ENCODE measurements at regions not wholly inside any gene's neighbourhood (a gene's known extent, or its start where the extent isn't known, plus 50 kb on each side); places are given as distances from the start of the nearest gene placed in this dataset.
"Not testable (repeated sequence)": the region's sequence is repeated elsewhere in the genome, so short reads cannot be mapped to it uniquely, and the experiment has no call there.

DNA sequence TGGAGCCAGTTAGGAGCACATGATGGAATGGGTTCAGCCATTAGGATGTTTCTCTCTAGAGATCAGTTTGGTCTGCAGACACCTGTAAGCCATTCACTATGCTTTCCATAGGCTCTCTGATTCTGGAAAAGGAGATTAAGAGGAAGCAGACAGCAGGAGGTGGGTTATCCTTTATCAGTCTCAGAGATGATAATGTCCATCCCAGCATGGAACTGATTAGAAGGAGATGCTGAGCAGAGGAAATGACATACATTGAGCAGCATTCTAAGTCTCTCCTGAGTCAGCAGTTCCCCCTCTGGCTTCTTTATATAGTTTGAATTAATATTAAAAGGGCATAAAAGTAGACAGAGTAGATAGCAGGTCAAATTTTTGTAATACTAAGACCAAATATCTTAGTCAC lies 591.1 kb downstream of the GBE1 start:
- DNase-seq: no peak

DNA sequence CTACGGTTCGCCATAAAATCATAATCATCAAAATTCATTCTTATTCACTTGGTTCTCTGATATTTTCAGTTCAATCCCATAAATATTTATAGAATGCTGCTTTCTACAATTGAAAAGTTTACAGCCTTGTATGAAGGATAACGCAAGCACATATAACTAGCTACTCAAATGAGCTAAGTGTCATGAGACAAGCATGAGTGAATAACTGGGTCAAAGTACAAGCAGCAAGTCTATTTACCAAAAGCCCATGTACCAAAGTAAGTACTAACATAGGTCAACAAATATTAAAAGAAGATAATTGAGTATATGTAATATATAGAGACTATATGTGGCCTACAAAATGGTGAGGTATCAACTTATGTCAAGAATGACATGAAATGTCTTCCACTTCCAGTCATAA lies 596.6 kb downstream of the GBE1 start:
- DNase-seq: no peak

DNA sequence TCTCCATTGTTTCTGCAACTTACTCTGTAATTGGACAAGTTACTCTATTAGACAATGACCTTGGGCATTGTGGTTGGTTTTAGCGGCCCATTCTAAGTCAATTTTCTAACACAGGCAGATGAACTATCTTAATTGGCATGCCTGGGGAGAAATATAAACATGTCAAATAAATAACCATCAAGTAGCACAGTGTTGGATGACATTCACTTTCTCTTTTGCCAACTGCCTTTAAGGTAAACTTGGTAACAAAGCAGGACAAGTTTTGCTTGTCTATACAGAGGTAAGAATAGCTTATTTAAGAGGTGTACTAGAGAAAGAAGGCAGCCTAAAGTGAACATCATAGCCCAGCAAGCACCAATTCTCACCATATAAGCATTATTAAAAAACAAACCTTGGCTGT lies 599.6 kb downstream of the GBE1 start:
- no peak for DNase-seq

DNA sequence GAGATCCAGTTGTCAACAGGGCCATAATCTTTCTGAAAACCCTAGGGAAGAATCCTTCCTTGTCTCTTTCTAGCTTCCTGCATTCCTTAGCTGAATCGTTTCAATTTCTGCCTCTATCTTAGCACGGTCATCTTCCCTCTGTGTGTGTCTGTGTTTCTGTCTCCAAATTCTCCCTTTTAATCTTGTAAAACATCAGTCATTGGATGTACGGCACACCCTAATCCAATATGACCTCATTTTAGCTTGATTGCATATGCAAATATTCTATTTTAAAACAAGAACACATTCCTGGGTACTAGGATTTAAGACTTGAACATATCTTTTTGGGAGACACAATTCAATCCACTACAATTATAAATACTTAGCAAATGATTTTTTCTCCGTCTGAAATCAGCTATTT lies 600.3 kb downstream of the GBE1 start:
- no peak for DNase-seq

DNA sequence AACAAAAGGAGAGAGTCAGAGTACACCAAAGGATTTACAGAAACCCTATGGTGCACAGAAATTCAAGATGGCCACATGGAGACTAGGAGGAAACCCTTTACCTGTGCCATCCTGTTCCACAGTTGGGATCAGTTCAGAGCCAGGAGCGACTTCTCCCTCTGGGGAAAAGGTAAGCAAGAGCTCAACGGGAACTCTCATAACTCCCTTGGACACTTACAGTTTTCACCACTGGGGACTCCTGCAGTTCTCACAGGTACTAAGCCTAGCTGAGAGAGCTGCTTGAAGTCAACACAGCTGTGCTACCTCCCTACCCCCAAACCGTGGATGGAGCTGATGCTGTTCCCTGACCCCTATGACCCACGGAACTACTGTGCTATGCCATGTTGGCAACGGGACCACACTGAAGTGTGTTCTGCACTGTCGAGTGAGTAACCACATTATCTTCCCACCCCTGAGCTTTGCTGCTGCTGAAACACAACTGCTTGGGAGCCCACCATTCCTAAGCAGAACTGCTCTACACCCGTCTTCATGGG lies 606.8 kb downstream of the GBE1 start:
- no peak for DNase-seq

DNA sequence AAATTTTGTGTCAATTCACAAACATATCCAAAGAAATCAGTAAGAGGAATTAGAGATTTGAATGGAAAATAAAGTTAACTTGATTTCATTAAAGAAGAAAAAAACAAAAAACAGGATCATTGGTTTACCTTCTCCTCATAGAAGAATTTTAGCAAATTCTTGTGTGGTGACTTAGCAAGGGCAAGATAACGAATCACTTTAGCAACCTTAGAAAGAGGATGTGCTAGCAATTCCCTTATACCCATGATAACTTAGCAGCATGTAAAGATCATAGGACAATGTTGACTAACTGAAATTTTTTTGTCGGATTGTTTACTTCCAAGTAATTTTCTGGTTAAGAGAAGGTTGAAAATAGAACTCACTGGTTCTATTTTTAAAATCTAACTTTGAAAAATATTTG lies 609.3 kb downstream of the GBE1 start:
- no peak for DNase-seq

DNA sequence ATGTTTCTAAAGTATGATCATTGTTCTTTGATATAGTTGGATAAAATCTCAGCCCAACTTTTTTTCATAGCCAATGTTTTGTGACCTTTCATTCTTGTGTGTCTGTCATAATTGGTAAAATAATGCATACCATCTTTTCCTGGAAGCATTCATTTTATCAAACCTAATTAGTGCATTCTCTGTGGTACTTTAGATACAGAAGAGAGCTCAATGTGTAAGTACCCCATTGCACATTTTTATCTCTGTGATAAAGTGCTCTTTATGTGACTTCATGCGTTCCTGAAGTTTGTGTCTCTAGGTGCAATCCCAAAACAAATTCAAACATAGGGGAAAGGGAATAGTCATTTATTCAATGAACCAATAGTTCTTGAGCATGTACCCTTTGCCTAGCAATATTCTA lies 628.5 kb downstream of the GBE1 start:
- DNase-seq: no peak

DNA sequence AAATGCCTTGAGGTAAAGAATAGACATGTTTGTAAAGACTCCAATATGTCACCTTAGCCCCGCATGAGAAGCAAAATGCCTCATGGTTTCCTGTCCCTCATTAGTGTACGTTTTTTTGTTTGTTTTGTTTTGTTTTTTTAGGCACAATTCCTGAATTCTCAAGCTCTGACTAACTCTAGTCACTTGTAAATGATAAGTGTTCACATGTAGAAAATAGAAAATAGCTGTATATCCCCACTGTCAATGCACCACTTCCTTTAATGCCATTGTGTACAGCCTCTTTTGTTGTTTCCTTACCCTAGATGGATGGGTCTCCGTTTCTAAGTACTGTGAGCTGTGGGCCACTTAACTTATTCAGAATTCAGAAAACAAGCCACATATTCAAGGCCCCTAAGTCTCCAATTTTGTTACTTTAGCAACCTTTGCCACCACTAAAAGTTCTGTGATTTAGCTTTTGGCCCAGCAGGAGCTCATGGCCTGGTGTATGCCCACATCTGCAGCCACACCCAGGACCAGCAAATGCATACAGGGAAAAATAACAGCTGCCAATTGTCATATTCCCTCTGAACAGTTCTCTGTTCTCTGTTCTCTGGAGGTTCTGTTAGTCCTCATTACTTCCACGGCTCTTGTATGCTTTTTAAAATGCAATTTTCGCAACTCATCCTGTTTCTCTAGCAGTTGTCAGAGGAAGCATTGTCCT lies 655.5 kb downstream of the GBE1 start:
- no peak for DNase-seq

DNA sequence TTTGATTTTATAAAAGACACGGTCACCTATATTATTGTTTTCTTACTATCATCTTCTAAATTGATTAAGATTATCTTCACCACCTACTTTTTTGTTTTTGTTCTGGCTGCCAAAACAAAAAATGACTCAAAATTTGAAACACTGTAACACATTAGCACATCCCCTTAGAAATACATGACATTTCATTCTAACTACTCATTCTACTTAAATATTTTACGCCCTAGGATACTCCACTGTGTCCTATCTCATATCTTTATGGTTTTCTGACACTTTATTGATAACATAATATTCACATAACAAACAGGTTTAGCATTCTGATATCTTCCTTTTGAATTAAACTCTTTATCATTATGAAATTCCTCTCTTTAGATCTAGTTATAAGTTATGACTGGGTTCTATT lies 656.2 kb downstream of the GBE1 start:
- DNase-seq: no peak

DNA sequence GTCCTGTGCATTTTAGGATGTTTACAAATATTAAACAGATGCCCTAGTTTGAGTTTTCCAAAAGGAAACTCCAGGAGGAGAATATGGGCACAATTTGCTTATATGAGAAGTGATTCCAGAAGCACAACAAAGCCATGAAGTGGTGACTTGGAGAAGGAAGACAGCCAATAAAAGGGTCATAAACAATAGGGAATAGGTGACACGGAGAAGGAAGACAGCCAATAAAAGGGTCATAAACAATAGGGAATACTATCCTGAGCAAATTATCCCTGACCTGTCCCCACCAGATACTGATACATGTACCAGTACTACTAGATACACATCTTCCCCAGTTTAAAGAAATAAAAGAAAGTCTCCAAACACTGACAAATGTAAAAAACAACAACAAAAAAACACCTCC lies 663.6 kb downstream of the GBE1 start:
- no peak for DNase-seq

DNA sequence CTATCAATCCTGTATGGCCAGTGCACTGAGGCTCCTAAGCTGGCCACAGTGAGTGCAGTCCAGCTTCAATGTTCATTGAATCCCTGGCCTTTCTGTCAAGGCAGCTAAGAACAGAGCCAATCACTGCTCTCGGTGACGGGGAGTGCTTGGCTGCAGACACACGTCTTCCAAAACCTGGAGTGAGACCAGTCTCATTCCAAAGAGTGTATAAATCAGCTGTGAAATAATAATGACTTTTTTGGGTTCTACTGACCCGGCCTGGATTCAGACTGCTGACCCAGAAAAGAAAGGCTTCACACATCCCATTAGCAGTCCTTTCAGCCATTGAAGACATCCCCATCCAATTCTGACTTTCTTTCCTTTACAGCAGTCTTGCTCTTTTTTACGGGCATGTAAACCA lies 665.5 kb downstream of the GBE1 start:
- no peak for DNase-seq

DNA sequence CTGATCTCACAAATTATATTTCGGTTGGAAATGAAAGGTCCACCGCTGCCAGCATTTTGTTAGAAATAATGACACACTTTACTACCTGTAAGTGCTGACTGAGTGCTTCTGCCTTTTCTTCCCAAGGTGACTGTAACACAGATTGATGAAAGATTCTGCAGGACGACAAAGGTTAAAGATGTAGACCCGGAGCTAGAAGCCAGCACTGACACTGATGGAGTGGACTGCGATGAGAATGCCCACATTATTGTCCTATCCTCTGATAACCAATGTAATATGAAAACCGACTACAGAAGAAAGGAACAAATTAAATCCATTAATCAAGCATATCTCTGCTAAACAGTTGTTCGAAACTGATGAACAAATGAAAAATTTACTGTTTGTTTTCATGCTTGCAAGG lies 666.5 kb downstream of the GBE1 start:
- DNase-seq: no peak

DNA sequence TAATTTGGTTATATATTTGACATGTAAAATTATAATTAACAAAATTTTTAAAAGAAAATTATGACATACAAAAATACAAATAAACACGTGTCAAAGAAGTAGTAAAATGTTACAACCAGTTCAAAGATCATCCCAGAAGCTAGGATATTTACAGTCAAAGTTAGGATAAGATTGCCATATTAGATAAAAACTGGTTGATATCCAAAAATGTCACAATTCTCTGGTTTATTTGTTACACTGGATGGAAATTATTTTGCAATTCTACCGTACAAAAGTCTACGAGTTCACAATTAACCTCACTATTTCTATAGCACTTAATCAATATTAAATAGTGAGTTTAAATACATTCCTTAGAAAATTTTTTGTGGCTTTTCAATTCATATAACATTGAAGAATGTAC lies 673.8 kb downstream of the GBE1 start:
- DNase-seq: no peak

DNA sequence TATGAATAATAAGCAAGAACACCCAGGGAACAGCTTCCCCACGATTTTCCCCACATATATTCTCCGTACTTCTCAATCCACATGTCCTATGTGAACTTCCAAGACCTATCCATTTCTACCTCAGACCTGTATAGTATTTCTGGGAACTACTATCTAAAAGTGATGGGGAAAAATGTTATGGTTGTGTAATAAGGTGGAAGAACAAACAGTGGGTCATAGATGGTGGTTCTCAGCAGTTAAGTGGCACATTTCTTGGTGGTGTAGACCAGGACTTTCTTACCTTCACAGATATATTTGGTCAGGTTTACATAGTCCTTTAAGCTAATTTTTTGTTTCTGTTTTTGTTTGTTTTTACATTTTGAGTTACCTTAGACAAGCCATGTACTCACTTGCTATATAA lies 675.1 kb downstream of the GBE1 start:
- DNase-seq: no peak

DNA sequence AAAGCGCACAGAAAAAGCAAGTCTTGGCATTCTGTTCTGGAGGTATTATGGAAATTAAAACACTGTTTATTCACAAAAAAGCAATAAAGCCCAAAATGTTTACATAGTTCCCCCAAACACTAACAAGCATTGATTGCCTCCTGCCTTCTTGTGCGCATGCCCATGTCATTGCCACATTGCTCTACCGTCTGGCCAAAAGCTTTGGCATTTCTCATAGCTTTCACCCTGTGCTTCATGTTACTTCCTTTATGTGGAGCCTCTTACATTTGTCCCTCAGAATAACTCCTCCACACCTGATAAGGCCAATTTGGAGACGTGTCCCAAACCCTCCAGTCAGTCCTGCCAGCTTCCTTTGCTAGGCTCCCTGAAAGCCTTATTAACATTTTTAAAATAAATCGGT lies 680.8 kb downstream of the GBE1 start:
- DNase-seq: no peak

DNA sequence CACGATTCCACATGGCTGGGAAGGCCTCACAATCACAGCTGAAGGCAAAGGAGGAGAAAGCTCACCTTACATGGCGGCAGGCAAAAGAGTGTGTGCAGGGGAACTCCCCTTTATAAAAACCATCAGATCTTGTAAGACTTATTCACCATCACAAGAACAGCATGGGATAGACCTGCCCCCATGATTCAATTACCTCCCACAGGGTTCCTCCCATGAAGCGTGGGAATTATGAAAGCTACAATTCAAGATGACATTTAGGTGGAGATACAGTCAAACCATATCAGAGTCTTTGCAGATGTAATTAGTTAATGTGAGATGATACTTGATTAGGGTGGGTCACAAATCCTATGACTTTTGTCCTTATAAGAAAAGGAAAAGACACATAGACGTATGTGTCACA lies 688.9 kb downstream of the GBE1 start:
- no peak for DNase-seq

DNA sequence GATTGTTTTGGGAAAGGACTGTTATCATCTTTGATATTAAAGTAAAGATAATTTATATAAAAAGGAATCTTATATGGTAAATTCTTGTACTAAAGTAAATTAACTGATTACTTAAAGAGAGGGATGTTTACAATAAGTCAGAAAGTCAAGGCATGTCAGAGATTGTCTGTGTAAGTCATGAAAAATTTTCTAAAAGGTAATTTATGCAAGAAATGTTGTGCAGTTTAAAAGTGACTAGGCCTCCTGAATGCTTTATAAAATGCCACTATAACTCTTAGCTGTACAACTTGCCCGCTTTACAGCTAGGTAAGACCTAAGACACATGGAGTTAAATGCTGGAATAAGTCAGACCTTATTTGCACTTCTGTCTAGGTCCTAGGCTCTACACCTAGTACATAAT lies 692.9 kb downstream of the GBE1 start:
- DNase-seq: no peak

DNA sequence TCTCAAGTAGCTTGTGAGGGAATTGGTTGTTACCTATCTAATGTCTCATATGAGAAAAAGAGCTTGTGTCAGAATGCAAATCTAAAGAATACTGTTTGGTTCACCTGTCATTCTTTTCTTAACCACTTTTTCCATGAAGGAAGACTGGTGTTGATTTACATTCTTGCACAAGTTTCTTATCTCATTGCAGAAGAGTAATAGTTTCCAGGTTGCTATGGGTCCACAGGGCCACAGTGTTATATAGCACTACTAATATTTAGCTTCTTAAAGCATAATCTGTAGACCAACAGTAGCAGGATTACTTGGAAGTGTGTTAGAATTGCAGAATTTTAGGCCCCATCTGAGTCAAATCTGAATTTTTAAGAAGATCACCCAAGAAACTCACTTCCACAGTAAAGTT lies 697.5 kb downstream of the GBE1 start:
- DNase-seq: no peak

DNA sequence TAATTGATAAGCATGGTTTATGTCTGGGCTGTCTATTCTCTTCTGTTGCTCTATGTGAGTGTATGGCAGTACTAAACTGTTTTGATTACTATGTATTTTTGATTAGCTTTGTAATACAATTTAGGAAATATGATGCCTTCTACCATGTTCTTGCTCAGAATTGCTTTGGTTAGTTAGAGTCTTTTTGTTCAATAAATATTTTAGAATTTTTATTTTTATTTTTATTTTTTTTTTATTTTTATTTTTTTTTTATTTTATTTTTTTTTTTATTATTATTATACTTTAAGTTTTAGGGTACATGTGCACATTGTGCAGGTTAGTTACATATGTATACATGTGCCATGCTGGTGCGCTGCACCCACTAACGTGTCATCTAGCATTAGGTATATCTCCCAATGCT lies 710.3 kb downstream of the GBE1 start:
- DNase-seq: not testable (repeated sequence)

DNA sequence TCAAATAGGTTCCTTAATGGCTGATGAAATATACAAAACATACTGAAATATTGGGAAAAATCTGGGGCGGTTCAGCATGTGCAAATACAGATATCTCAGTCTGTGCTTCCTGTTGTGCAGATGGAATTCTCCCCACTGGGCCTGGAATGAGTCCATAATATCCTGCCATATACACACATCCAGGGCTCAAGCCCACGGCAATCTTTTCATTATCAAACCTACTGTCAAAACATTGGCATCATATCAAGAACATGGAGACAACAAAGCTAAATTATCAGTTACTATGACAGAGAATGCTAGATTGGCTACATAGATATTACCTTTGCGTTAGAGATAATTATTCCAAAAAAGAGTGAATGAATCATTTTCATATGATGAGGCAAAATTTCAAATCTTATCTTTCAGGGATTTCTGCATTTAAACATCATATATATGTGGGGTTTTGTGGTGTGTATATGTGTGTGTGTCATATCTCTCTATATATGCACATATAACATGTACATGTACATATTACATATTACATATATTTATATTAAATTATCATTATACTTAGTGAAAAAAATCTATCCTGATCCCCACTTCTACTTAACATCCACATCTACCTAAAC lies 713.3 kb downstream of the GBE1 start:
- no peak for DNase-seq

DNA sequence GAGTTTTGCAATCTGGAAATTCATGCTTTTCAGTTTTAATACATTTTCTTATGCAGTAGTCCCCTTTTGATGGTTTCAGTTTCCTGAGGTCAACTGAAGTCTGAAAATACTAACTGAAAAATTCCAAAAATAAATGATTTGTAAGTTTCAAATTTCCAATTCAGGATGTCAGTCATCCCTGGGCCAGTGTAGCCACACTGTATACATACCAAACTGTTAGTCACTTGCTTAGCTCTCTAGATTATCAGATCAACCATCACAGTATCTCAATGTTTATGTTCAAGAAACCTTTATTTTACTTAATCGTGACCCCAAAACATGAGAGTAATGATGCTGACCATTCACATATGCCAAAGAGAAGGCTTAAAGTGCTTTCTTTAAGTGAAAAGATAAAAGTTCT lies 715.5 kb downstream of the GBE1 start:
- no peak for DNase-seq

DNA sequence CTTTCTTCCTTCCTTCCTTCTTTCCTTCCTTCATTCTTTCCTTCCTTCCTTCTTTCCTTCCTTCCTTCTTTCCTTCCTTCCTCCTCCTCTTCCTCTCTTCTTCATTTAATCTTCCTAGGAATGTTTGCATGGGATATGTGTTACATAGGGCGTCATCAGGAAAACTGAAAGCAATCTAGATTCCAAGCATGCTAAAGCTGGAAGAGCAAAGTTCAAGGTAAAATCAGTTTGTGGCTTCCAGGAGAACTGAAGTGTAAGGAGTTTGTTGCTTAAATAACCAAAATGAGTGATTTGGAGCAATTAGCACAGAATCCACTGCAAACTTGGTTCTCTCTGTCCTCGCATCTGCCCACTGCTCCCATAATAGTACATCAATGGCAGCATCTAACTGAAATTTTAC lies 716.2 kb downstream of the GBE1 start:
- DNase-seq: no peak

DNA sequence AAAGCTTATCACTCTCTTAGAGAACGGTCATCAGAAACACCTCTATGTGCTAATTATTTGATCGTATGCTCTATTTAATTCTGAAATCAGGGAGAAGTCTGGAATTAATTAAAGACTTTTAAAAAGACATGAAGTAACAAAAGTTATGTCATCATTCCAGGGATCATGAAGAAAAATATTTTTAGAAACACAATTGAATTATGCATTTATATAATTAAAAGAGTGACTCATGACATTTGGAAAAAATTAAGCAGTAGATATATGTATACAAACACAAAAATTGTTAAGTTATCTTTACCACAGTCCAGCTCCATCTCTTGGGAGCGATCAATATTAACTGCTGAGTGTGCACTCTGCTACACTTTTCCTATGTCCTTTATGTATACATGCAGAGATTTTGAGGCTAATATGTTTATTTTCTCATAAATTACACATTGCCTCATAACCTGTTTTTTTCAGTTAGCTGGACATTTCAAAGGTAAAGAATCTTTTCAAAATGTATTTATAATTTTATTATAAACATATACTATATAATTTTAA lies 717.7 kb downstream of the GBE1 start:
- no peak for DNase-seq

DNA sequence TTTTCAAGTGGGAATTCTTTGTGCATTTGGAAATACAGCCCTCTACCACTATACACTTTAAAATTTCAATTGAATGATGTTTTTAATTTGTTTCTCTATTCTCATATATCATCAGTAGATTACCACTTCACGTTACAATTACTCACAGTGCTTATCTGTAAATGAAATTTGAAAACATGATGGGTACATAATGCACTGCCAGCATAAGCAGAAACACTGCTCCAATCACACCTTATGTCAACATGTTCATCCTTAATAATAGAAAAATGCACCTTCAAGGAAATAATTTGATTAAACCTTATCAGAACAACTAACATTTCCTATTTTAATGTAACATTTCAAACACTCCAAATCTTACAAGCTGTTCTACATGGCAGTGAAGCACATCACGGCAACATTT lies 718.4 kb downstream of the GBE1 start:
- no peak for DNase-seq

DNA sequence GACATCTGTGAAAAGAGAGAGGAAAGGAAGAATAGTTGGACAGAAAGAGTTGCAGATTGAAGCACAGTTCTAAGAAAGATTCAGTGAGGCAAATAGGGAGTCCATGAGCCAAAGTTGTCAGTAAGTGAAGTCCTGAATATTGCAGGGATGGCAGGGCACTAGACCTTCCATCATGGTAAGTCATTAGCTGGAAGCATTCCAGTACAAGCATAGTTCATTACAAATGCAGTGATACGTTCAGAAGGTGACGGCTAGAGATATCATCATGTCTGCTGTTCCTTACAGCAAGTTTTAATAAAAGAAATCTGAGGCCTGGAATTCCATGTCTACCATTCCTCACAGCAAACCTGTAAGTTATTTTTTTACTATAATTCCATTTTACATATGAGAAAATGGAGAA lies 720.1 kb downstream of the GBE1 start:
- no peak for DNase-seq
